HCT116 (cell line): ENCODE measurements at regions not wholly inside any gene's neighbourhood (a gene's known extent, or its start where the extent isn't known, plus 50 kb on each side); places are given as distances from the start of the nearest gene placed in this dataset.

ENCODE experiments used
- ATAC-seq: fragments of 200-7000 bp; cut with Tn5 transposase; 2 replicates; pipeline ENCODE4 v1.9.1; 2020; ENCODE audit warnings: mild to moderate bottlenecking, moderate library complexity
- BruUV-seq: library from RNA; stranded (reverse); fragments of 400-500 nt; replicated peaks from 2 replicates; lab custom pipeline; 2021; lab: Mats Ljungman, UMichigan
- CTCF ChIA-PET: fragments of 300-600 bp; sonication (Branson Sonifier 250); formaldehyde crosslinking; loops from one replicate; lab custom pipeline; 2021; ENCODE audit warnings: antibody characterized with exemption; lab: Charles Lee
- POLR2A ChIA-PET: fragments of 300-600, 350-600 bp; sonication (Branson Sonifier 250); formaldehyde crosslinking; loops from one replicate; lab custom pipeline; 2021; ENCODE audit warnings: antibody characterized with exemption; lab: Charles Lee
- RAD21 ChIA-PET, 2 experiments: fragments of 300-600 bp; sonication (Branson Sonifier 250); formaldehyde crosslinking; loops; one replicate each; lab custom pipeline; 2023; ENCODE audit warnings: low total read pairs in 2 of 2; ENCODE audit not compliant: uncharacterized antibody in 2 of 2, unreplicated experiment in 2 of 2, low non-redundant PET in 1 of 2; lab: Charles Lee
- DNase-seq: peaks from one replicate; pipeline ENCODE4 v3.0.0-alpha.2; 2010; ENCODE audit warnings: low read depth, low spot score
- H2AFZ ChIP-seq: fragments of 200-600 bp; shearing (Covaris generic), sonication (generic); 2 replicates; pipeline ENCODE4 v1.6.1; 2017; ENCODE audit warnings: low read depth, mixed run types, mixed read lengths, antibody characterized with exemption, low read length; ENCODE audit not compliant: poor library complexity, severe bottlenecking
- H3K27ac ChIP-seq: 2 replicates; pipeline ENCODE4 v1.5.1; 2012; ENCODE audit warnings: low read depth, low read length
- H3K27me3 ChIP-seq: fragments of 200-600 bp; sonication (generic); 2 replicates; pipeline ENCODE4 v1.6.1; 2016; ENCODE audit warnings: mixed run types, low read length, mixed read lengths; ENCODE audit not compliant: insufficient read depth
- H3K36me3 ChIP-seq, 2 experiments: fragments of 200-500 bp in 1 of 2; fragments of 200-600 bp in 1 of 2; sonication (Bioruptor generic) in 1 of 2; sonication (generic) in 1 of 2; 2 replicates each; pipeline versions ENCODE4 v1.5.1 to v1.6.1; 2014 to 2016; ENCODE audit warnings: low read length in 2 of 2, inconsistent platforms in 1 of 2, mixed read lengths in 1 of 2, mixed run types in 1 of 2; ENCODE audit not compliant: insufficient read depth in 2 of 2, control insufficient read depth in 1 of 2
- H3K4me1 ChIP-seq, 2 experiments: fragments of 200-600 bp in 1 of 2; sonication (generic) in 1 of 2; 2 replicates each; pipeline versions ENCODE4 v1.5.1 to v1.6.1; 2012 to 2017; ENCODE audit warnings: low read length in 2 of 2, inconsistent platforms in 1 of 2, mild to moderate bottlenecking in 1 of 2, mixed read lengths in 1 of 2, mixed run types in 1 of 2, moderate library complexity in 1 of 2; ENCODE audit not compliant: insufficient read depth in 2 of 2, control insufficient read depth in 1 of 2
- H3K4me2 ChIP-seq: fragments of 200-600 bp; sonication (generic); 2 replicates; pipeline ENCODE4 v1.6.1; 2017; ENCODE audit warnings: mixed run types, low read length, mixed read lengths
- H3K4me3 ChIP-seq, 2 experiments: fragments of 200-600 bp in 1 of 2; sonication (generic) in 1 of 2; replicated peaks in 1 of 2; 2 replicates each; pipeline ENCODE4 v1.5.1; 2011 to 2016; ENCODE audit warnings: low read length in 2 of 2, control low read depth in 1 of 2, low read depth in 1 of 2, mild to moderate bottlenecking in 1 of 2, mixed read lengths in 1 of 2, mixed run types in 1 of 2
- H3K79me2 ChIP-seq: fragments of 200-600 bp; sonication (generic); 2 replicates; pipeline ENCODE4 v1.6.1; 2017; ENCODE audit warnings: mild to moderate bottlenecking, mixed run types, low read length, moderate library complexity, mixed read lengths; ENCODE audit not compliant: insufficient read depth
- H3K9ac ChIP-seq: fragments of 200-600 bp; sonication (generic); 2 replicates; pipeline ENCODE4 v1.6.1; 2016; ENCODE audit warnings: low read length, mixed read lengths
- H3K9me2 ChIP-seq: fragments of 200-600 bp; sonication (generic), shearing (Covaris generic); 2 replicates; pipeline ENCODE4 v1.6.1; 2017; ENCODE audit warnings: mixed run types, mild to moderate bottlenecking, moderate library complexity; ENCODE audit not compliant: insufficient read depth
- H3K9me3 ChIP-seq, 2 experiments: fragments of 200-500 bp in 1 of 2; fragments of 200-600 bp in 1 of 2; sonication (Bioruptor generic) in 1 of 2; sonication (generic) in 1 of 2; 2 replicates each; pipeline ENCODE4 v1.6.1; 2014 to 2017; ENCODE audit warnings: low read length in 2 of 2, mixed read lengths in 2 of 2, inconsistent platforms in 1 of 2, low read depth in 1 of 2, mild to moderate bottlenecking in 1 of 2, mixed run types in 1 of 2, moderate library complexity in 1 of 2; ENCODE audit not compliant: control insufficient read depth in 1 of 2, insufficient read depth in 1 of 2
- H4K20me1 ChIP-seq: fragments of 200-600 bp; sonication (generic), shearing (Covaris generic); 2 replicates; pipeline ENCODE4 v1.6.1; 2017; ENCODE audit warnings: mixed run types, mild to moderate bottlenecking, moderate library complexity; ENCODE audit not compliant: insufficient read depth
- ATF3 ChIP-seq: IDR thresholded peaks from 2 replicates; pipeline ENCODE4 v1.6.1; 2012
- CBX3 ChIP-seq: IDR thresholded peaks from 2 replicates; pipeline ENCODE4 v1.6.1; 2012; ENCODE audit warnings: low read depth
- CTCF ChIP-seq, 3 experiments: fragments of 200-600 bp in 1 of 3; sonication (generic) in 1 of 3; IDR thresholded peaks in 2 of 3; conservative IDR thresholded peaks in 1 of 3; 2 replicates each; pipeline ENCODE4 v1.5.1; 2012 to 2017; ENCODE audit warnings: low read depth in 2 of 3, low read length in 2 of 3, antibody characterized with exemption in 1 of 3, borderline replicate concordance in 1 of 3, control low read depth in 1 of 3, mild to moderate bottlenecking in 1 of 3, mixed read lengths in 1 of 3, mixed run types in 1 of 3, moderate library complexity in 1 of 3; ENCODE audit not compliant: insufficient read depth in 1 of 3
- EGR1 ChIP-seq: IDR thresholded peaks from 2 replicates; pipeline ENCODE4 v1.6.1; 2012; ENCODE audit warnings: low read depth
- ELF1 ChIP-seq: IDR thresholded peaks from 2 replicates; pipeline ENCODE4 v1.6.1; 2012; ENCODE audit warnings: low read depth, borderline replicate concordance
- EZH2 ChIP-seq: fragments of 200-600 bp; sonication (generic); IDR thresholded peaks from 2 replicates; pipeline ENCODE4 v1.6.1; 2017; ENCODE audit warnings: antibody characterized with exemption, mixed run types
- EZH2phosphoT487 ChIP-seq: fragments of 200-600 bp; IDR thresholded peaks from 2 replicates; pipeline ENCODE4 v1.6.1; 2018; ENCODE audit warnings: antibody characterized with exemption, borderline replicate concordance
- JUND ChIP-seq: IDR thresholded peaks from 2 replicates; pipeline ENCODE4 v1.6.1; 2012
- POLR2A ChIP-seq: IDR thresholded peaks from 2 replicates; pipeline ENCODE4 v1.7.0; 2011; ENCODE audit warnings: borderline replicate concordance; ENCODE audit not compliant: insufficient read depth, insufficient read length; ENCODE audit errors: extremely low read depth
- POLR2AphosphoS5 ChIP-seq: IDR thresholded peaks from 2 replicates; pipeline ENCODE4 v1.6.1; 2011; ENCODE audit warnings: mild to moderate bottlenecking, low read depth, low read length, moderate library complexity
- RAD21 ChIP-seq: IDR thresholded peaks from 2 replicates; pipeline ENCODE4 v1.6.1; 2012; ENCODE audit warnings: low read depth, mild to moderate bottlenecking
- SRF ChIP-seq: IDR thresholded peaks from 2 replicates; pipeline ENCODE4 v1.6.1; 2012; ENCODE audit warnings: low read depth
- TCF7L2 ChIP-seq: IDR thresholded peaks from 2 replicates; pipeline ENCODE4 v1.7.0; 2011; ENCODE audit warnings: borderline replicate concordance, inconsistent platforms; ENCODE audit not compliant: insufficient read depth, insufficient read length; ENCODE audit errors: extremely low read depth
- ZBTB33 ChIP-seq: IDR thresholded peaks from 2 replicates; pipeline ENCODE4 v1.6.1; 2011; ENCODE audit warnings: mild to moderate bottlenecking, low read length, moderate library complexity; ENCODE audit not compliant: insufficient replicate concordance; ENCODE audit errors: extremely low read depth
- ZFX ChIP-seq: fragments of 450-650 bp; IDR thresholded peaks from 2 replicates; pipeline ENCODE4 v1.6.1; 2017
- intact Hi-C: fragments of 100-400 bp; cut with micrococcal nuclease; formaldehyde crosslinking; loops from 2 replicates; pipeline ENCODE4 v1.10.0; 2022
- TF ChIP-seq, protein P1 (sequence below): IDR thresholded peaks from 2 replicates; pipeline ENCODE4 v1.6.1; 2012; ENCODE audit warnings: low read depth
- TF ChIP-seq, protein P2 (sequence below): IDR thresholded peaks from 2 replicates; pipeline ENCODE4 v1.6.1; 2012

DNA sequence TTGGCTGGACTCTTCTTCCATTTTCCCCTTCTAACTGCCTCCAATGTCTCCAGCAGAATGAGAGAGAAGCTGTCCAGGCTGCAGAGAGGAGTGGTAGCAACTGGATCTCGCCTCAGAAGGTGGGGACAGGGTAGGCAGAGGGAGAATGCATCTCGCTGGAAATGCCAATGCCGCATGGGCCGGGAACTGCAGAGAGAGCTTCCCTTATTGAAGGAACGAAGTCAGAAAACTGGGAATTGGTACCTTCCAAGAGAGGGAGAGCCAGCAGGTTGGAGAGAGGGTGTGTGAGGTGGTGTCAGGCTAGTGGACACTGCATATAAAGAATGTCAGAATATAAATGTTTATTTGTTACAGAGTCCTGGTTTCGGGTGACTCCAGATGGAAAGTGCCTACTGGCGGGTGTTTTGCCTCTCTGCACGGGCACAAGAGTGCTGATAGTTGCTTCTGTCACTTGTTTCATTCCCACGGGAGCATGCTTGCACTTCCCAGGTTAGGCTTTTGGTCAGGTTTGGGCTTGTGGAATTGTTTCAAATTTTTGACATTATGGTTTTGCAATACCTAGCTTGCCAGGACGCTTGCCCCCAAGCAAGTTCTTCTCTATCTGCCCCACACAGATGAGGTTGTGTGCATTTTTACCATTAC, 156.8 kb upstream of the STS start:
- BruUV-seq: no TSS peak
- H3K4me2 ChIP-seq: no peak overlapping the region
- ChIA-PET RAD21 (no interaction called here), POLR2A (no interaction called here), CTCF (no interaction called here)
- TF ChIP-seq ATF3 (no peak), EZH2phosphoT487 (no peak), ZFX (no peak), EGR1 (no peak), SRF (no peak), EZH2 (no peak), TCF7L2 (no peak), ELF1 (no peak), JUND (no peak), POLR2A (no peak), RAD21 (no peak), CTCF (IDR thresholded peaks at IDR 0.05 in 2 of 3, conservative IDR thresholded peaks at IDR 0.05 in 1 of 3; ENCODE audit: borderline replicate concordance in 1 of 3, insufficient read depth in 1 of 3, low read depth in 2 of 3, low read length in 2 of 3) (no peak), CBX3 (no peak), ZBTB33 (no peak), POLR2AphosphoS5 (no peak)
- TF ChIP-seq, protein P1, sequence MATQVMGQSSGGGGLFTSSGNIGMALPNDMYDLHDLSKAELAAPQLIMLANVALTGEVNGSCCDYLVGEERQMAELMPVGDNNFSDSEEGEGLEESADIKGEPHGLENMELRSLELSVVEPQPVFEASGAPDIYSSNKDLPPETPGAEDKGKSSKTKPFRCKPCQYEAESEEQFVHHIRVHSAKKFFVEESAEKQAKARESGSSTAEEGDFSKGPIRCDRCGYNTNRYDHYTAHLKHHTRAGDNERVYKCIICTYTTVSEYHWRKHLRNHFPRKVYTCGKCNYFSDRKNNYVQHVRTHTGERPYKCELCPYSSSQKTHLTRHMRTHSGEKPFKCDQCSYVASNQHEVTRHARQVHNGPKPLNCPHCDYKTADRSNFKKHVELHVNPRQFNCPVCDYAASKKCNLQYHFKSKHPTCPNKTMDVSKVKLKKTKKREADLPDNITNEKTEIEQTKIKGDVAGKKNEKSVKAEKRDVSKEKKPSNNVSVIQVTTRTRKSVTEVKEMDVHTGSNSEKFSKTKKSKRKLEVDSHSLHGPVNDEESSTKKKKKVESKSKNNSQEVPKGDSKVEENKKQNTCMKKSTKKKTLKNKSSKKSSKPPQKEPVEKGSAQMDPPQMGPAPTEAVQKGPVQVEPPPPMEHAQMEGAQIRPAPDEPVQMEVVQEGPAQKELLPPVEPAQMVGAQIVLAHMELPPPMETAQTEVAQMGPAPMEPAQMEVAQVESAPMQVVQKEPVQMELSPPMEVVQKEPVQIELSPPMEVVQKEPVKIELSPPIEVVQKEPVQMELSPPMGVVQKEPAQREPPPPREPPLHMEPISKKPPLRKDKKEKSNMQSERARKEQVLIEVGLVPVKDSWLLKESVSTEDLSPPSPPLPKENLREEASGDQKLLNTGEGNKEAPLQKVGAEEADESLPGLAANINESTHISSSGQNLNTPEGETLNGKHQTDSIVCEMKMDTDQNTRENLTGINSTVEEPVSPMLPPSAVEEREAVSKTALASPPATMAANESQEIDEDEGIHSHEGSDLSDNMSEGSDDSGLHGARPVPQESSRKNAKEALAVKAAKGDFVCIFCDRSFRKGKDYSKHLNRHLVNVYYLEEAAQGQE: no peak
- TF ChIP-seq, protein P2, sequence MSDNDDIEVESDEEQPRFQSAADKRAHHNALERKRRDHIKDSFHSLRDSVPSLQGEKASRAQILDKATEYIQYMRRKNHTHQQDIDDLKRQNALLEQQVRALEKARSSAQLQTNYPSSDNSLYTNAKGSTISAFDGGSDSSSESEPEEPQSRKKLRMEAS: no peak
- no peak for DNase-seq
- no peaks in the 10 kb centered on the region for H3K27me3 ChIP-seq
- H3K36me3 ChIP-seq: no peaks in the 10 kb centered on the region
- no peaks in the 10 kb centered on the region for H3K9me3 ChIP-seq
- H3K4me3 ChIP-seq: no peak overlapping the region
- H3K4me1 ChIP-seq: no peaks in the 10 kb centered on the region
- H3K27ac ChIP-seq: no peak overlapping the region
- no peak for ATAC-seq
- intact Hi-C loops: no loop called here
- no peak overlapping the region for H2AFZ ChIP-seq
- H3K79me2 ChIP-seq: no peaks in the 10 kb centered on the region
- H4K20me1 ChIP-seq: no peaks in the 10 kb centered on the region
- no peak overlapping the region for H3K9ac ChIP-seq
- no peaks in the 10 kb centered on the region for H3K9me2 ChIP-seq
